ENCODE measurements at regions not wholly inside any gene's neighbourhood (a gene's known extent, or its start where the extent isn't known, plus 50 kb on each side); places are given as distances from the start of the nearest gene placed in this dataset.

GRCh38 chr19:33866696-33867095 is 70.0 kb downstream of the KCTD15 start:
- TF ChIP-seq STAT1 (IDR thresholded peaks at IDR 0.05; ENCODE audit: unreplicated experiment) (no peak), ZNF114 (CRISPR knock-in tag; IDR thresholded peaks at IDR 0.05) (no peak), CTCF (conservative IDR thresholded peaks at IDR 0.05; ENCODE audit: low read depth in 2 of 2) (no peak), EZH2 (IDR thresholded peaks at IDR 0.05; ENCODE audit: low read depth, unreplicated experiment) (no peak), ETS1 (IDR thresholded peaks at IDR 0.05) (no peak), ZNF462 (CRISPR knock-in tag; IDR thresholded peaks at IDR 0.05) (no peak), REST (IDR thresholded peaks at IDR 0.05; ENCODE audit: unreplicated experiment) (no peak), ZNF331 (CRISPR knock-in tag; IDR thresholded peaks at IDR 0.05; ENCODE audit: low read depth) (no peak), NANOG (IDR thresholded peaks at IDR 0.05; ENCODE audit: borderline replicate concordance) (no peak), JUNB (IDR thresholded peaks at IDR 0.05; ENCODE audit: unreplicated experiment) (no peak), POLR2AphosphoS5 (IDR thresholded peaks at IDR 0.05; ENCODE audit: low read depth) (no peak), EZH2phosphoT487 (IDR thresholded peaks at IDR 0.05; ENCODE audit: unreplicated experiment) (no peak), CREB1 (CRISPR knock-in tag; IDR thresholded peaks at IDR 0.05; ENCODE audit: low read depth) (no peak)
- H3K36me3 Mint-ChIP-seq (ENCODE audit: low read depth): no peaks in the 10 kb centered on the region
- peaks cover 19% of the 10 kb centered on the region for H3K4me1 Mint-ChIP-seq
- no peak for ATAC-seq
- Histone ChIP-seq H3K27me3 (ENCODE audit: insufficient read depth) (no peaks in the 10 kb centered on the region), H3K4me3 (no peak overlapping the region), H3F3A (replicated peaks; ENCODE audit: low read depth) (no peaks in the 10 kb centered on the region), H4K20me1 (replicated peaks; ENCODE audit: insufficient read depth) (no peaks in the 10 kb centered on the region), H2AFZ (no peak overlapping the region), H3K9me2 (ENCODE audit: insufficient read depth) (0 out of 2 replicates have a peak, but pooled peaks cover under 1% of the 10 kb centered on the region), H3K4me1 (ENCODE audit: insufficient read depth) (peaks cover 2% of the 10 kb centered on the region; the same call in 1 of the 2 replicates), H3K4me2 (no peak overlapping the region), H3K36me3 (ENCODE audit: insufficient read depth) (no peaks in the 10 kb centered on the region), H3K79me2 (replicated peaks; ENCODE audit: insufficient read depth) (no peaks in the 10 kb centered on the region), H3K27ac (ENCODE audit: low read depth) (no peak overlapping the region)
- H3K4me3 Mint-ChIP-seq: no peak overlapping the region
- DNase-seq (ENCODE audit: low spot score): no peak
- peaks cover 7% of the 10 kb centered on the region for H3K27me3 Mint-ChIP-seq (ENCODE audit: insufficient read depth, low read depth, poor library complexity)
- H3K27ac Mint-ChIP-seq: peak overlapping the region; percentile 73; the same call in 1 of the 2 replicates
- H3K9me3 Mint-ChIP-seq: no peaks in the 10 kb centered on the region

Measured in GM23338 (cell line).